ENCODE measurements at regions not wholly inside any gene's neighbourhood (a gene's known extent, or its start where the extent isn't known, plus 50 kb on each side); places are given as distances from the start of the nearest gene placed in this dataset.

GRCh38 chr1:30285501-30285932 lies 437.9 kb downstream of the MATN1 start:
- FAIRE-seq (no peak), DNase-seq (ENCODE audit: insufficient read length) (no peak)
- TF ChIP-seq POLR2AphosphoS5 (IDR thresholded peaks at IDR 0.05; ENCODE audit: low read depth, low read length) (no peak), TAF1 (IDR thresholded peaks at IDR 0.05; ENCODE audit: borderline replicate concordance, low read depth, low read length) (no peak), POLR2A (IDR thresholded peaks at IDR 0.05; ENCODE audit: low read depth, low read length) (no peak)

DNA sequence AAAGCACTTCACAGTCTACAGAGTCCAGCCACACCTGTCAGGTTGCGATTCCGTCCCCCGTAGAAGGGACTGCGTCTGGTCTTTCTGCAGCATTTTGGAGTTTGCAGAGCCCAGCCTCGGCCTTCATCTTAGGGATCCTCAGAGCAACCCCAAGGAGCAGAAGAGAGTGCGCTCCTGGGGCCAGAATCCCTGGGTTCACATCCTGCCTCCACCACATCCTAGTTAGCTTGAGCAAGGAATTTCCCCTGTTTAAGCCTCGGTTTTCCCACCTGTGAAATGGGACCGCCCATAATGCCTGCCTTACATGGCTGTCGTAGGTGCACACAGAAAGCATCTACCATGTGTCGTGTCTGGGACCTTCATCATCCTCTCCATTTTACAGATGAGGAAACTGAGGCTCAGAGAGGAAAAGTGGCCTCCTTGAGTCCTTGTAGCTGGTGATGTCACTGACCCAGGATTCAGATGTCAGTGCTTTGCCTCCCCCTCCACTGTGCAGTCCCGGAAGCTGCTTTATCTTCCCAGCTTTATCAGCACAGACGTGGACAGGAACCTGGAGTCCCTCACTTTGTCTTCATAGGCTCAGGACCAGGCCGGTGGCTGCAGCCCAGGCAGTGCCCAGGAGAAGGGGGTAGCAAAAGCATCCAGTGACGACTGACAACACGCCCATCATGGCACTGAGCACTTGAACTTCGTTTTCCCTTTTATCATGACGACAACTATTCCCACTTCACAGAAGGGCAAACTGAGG lies 438.5 kb downstream of the MATN1 start:
- TF ChIP-seq POLR2A (IDR thresholded peaks at IDR 0.05; ENCODE audit: low read depth, low read length) (no peak), TAF1 (IDR thresholded peaks at IDR 0.05; ENCODE audit: borderline replicate concordance, low read depth, low read length) (no peak), POLR2AphosphoS5 (IDR thresholded peaks at IDR 0.05; ENCODE audit: low read depth, low read length) (no peak)
- no peak for FAIRE-seq
- no peak for DNase-seq (ENCODE audit: insufficient read length)

DNA sequence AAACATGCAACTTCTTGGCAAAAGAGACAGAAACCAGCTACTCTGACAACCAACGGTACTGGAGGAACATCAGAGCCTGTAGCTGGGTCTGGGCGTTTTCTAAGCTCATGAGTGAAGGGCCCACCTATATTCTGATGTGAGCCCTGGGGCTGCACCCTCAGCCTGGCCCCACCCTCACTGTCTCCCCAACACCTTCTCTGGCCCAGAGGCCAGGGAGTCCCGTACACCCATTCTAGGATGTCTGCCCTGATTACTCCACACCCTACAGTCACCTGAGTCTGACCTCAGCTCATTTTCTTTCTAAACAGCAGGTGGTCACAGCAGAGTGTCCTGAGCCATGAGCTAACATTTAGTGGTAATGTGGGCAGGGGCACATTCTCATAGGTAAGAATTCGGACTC lies 439.2 kb downstream of the MATN1 start:
- DNase-seq (ENCODE audit: insufficient read length) (no peak), FAIRE-seq (no peak)
- TF ChIP-seq POLR2A (IDR thresholded peaks at IDR 0.05; ENCODE audit: low read depth, low read length) (no peak), TAF1 (IDR thresholded peaks at IDR 0.05; ENCODE audit: borderline replicate concordance, low read depth, low read length) (no peak), POLR2AphosphoS5 (IDR thresholded peaks at IDR 0.05; ENCODE audit: low read depth, low read length) (no peak)

- no peak for FAIRE-seq
- DNase-seq (ENCODE audit: insufficient read length), result no peak
- no peak for TF ChIP-seq POLR2AphosphoS5 (IDR thresholded peaks at IDR 0.05; ENCODE audit: low read depth, low read length)
- TF ChIP-seq TAF1 (IDR thresholded peaks at IDR 0.05; ENCODE audit: borderline replicate concordance, low read depth, low read length), result no peak
- no peak for TF ChIP-seq POLR2A (IDR thresholded peaks at IDR 0.05; ENCODE audit: low read depth, low read length)
Observed at GRCh38 chr1:30283199-30283962, 440.0 kb downstream of the MATN1 start.

DNA sequence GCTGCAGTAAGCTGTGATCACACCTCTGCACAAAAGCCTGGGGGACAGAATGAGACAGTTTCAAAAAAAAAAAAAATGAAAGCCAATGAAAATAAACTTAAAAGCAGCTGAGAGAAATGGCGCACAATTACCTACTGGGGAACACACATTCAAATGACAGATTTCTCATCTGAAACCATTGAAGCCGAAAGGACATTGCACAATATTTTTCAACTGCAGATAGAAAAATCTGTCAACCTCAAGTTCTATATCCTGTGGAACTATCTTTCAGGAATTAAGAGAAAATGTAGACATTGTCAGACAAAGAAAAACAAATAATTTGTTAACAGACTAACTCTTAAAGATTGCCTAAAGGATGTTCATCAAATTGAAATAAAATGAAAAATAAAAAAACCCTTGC lies 442.8 kb downstream of the MATN1 start:
- TF ChIP-seq TAF1 (IDR thresholded peaks at IDR 0.05; ENCODE audit: borderline replicate concordance, low read depth, low read length) (no peak), POLR2AphosphoS5 (IDR thresholded peaks at IDR 0.05; ENCODE audit: low read depth, low read length) (no peak), POLR2A (IDR thresholded peaks at IDR 0.05; ENCODE audit: low read depth, low read length) (no peak)
- no peak for FAIRE-seq
- DNase-seq (ENCODE audit: insufficient read length), result no peak

- DNase-seq (ENCODE audit: insufficient read length) (no peak), FAIRE-seq (no peak)
- TF ChIP-seq POLR2A (IDR thresholded peaks at IDR 0.05; ENCODE audit: low read depth, low read length) (no peak), TAF1 (IDR thresholded peaks at IDR 0.05; ENCODE audit: borderline replicate concordance, low read depth, low read length) (no peak), POLR2AphosphoS5 (IDR thresholded peaks at IDR 0.05; ENCODE audit: low read depth, low read length) (no peak)
Observed at GRCh38 chr1:30277911-30278310, 445.5 kb downstream of the MATN1 start.

DNA sequence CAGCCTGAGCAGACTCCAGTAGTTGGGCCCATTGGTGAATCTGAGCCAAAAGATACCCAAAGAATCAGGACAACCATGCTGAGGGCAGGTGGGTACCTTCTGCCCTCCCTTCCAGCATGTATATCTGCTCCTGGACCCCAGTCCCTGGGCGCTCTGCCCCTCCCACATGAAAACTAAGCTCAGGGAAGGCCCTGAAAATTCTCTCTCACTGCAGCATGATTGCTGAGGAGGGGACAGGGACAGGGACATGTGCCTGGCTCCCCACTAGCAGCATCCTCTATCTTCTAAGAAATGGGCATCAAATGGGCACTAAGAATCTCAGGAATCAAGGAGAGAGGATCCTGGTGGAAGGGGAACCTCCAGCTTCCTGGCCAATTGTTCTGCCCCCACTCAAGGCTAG lies 446.0 kb downstream of the MATN1 start:
- FAIRE-seq (no peak), DNase-seq (ENCODE audit: insufficient read length) (no peak)
- no peak for TF ChIP-seq TAF1 (IDR thresholded peaks at IDR 0.05; ENCODE audit: borderline replicate concordance, low read depth, low read length)
- TF ChIP-seq POLR2A (IDR thresholded peaks at IDR 0.05; ENCODE audit: low read depth, low read length), result no peak
- no peak for TF ChIP-seq POLR2AphosphoS5 (IDR thresholded peaks at IDR 0.05; ENCODE audit: low read depth, low read length)

GRCh38 chr1:30275926-30276764 lies 447.2 kb downstream of the MATN1 start:
- no peak for FAIRE-seq
- TF ChIP-seq POLR2AphosphoS5 (IDR thresholded peaks at IDR 0.05; ENCODE audit: low read depth, low read length) (no peak), POLR2A (IDR thresholded peaks at IDR 0.05; ENCODE audit: low read depth, low read length) (no peak), TAF1 (IDR thresholded peaks at IDR 0.05; ENCODE audit: borderline replicate concordance, low read depth, low read length) (no peak)
- DNase-seq (ENCODE audit: insufficient read length), result no peak

DNA sequence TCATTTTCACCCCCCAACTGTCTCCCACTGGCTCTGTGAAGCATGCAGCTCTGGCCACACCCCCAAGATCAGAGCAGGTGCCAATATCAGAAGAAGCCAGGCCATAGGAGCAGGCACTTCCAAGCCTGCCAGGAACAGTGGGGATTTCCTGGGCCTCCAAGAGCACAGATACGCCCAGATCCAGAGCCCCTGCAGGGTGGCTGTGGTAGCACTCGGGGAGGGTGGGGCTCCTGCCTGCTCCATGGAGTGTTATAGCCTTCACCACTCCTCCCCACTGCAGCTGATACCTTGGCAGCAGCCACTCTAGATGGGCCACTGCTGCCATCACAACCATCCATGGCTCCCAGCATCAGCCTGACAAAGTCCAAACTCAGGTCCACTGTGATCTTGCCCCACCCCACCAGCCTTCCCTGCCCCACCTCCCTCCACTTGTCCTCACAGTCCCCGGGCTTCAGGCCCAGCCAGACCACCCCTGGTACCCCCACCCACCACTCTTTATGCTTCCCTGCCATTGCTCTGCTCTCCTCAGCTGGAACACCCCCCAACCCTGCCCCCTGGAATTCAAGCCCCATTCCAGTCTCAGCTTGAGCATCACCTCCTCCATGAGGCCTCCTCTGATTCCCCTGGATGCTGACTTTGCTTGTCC lies 448.3 kb downstream of the MATN1 start:
- DNase-seq (ENCODE audit: insufficient read length), result no peak
- no peak for FAIRE-seq
- TF ChIP-seq POLR2AphosphoS5 (IDR thresholded peaks at IDR 0.05; ENCODE audit: low read depth, low read length), result no peak
- TF ChIP-seq TAF1 (IDR thresholded peaks at IDR 0.05; ENCODE audit: borderline replicate concordance, low read depth, low read length), result no peak
- TF ChIP-seq POLR2A (IDR thresholded peaks at IDR 0.05; ENCODE audit: low read depth, low read length), result no peak

- DNase-seq (ENCODE audit: insufficient read length) (no peak), FAIRE-seq (no peak)
- TF ChIP-seq TAF1 (IDR thresholded peaks at IDR 0.05; ENCODE audit: borderline replicate concordance, low read depth, low read length), result no peak
- TF ChIP-seq POLR2AphosphoS5 (IDR thresholded peaks at IDR 0.05; ENCODE audit: low read depth, low read length), result no peak
- TF ChIP-seq POLR2A (IDR thresholded peaks at IDR 0.05; ENCODE audit: low read depth, low read length), result no peak
Observed at GRCh38 chr1:30274173-30274970, 449.0 kb downstream of the MATN1 start.
